ENCODE measurements at regions not wholly inside any gene's neighbourhood (a gene's known extent, or its start where the extent isn't known, plus 50 kb on each side); places are given as distances from the start of the nearest gene placed in this dataset.
"Not testable (repeated sequence)": the region's sequence is repeated elsewhere in the genome, so short reads cannot be mapped to it uniquely, and the experiment has no call there.

DNA sequence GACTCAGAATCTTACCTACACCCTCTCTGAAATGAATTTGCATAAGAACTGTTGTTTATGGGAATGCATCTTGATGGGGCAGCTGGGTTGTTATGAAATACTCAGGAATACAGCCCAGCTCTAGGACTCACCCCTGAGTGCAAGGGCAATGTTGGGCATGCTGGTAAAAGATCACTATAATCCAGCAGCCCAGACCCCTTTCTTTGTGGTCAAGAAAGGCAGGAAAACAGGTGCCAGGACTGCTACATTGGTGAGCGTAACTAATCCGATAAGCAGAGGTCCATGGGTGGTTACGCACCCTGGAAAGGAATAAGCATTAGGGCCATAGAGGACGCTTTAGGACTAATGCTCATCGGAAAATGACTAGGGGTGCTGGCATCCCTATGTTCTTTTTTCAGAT, 227.9 kb upstream of the CWC22 start:
- intact Hi-C loops (cut with micrococcal nuclease) = not testable (repeated sequence)

DNA sequence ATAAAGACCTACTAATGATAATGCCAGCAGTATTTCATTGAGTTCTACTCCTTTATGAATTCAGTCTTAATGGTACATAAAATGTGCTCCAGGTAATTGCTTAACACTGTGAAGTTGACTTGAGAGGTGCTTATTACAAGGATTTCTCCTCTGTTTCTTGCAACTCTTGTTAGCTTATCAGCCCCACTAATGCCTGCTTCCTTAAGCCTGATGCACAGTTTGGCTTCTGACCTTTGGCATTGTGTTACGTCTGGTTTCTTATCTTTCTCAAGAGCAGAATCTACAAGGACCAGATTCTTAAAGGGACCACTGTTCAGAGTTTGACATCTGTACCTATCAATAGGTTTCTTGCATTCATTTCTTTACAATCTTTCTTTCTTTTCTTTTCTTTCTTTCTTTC, 223.9 kb upstream of the CWC22 start:
- intact Hi-C loops (cut with micrococcal nuclease) = no loop called here

DNA sequence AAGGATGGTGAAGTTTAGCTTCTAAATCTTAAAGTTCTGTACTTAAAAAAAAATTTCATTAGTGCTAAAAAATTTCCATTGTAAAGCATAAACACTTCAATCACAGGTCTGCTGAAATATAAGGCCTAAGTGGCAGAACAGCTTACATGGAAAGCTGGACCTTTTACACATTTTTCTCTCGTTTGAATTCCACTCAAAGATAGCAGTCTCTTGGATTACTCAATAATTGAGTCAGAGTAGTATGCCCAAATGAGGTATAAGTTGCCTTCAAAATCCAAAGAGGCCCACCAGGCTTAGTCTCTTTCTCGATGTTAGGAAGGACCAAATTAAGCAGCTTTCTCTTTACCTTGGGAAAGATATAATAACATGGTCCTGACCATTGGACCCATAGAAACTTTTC, 220.4 kb upstream of the CWC22 start:
- intact Hi-C loops (cut with micrococcal nuclease) = no loop called here

DNA sequence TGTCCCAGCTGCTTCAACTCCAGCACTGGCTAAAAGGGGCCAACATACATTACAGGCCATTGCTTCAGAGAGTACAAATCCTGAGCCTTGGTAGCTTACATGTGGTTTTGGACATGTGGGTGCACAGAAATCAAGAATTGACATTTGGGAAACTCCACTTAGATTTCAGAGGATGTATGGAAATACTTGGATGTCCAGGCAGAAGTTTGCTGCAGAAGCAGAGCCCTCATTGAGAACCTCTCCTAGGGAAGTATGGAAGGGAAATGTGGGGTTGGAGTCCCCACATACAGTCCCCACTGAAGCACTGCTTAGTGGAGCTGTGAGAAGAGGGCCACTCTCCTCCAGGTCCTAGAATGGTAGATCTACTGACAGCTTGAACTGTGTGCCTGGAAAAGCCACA, 218.0 kb upstream of the CWC22 start:
- intact Hi-C loops (cut with micrococcal nuclease) = no loop called here

DNA sequence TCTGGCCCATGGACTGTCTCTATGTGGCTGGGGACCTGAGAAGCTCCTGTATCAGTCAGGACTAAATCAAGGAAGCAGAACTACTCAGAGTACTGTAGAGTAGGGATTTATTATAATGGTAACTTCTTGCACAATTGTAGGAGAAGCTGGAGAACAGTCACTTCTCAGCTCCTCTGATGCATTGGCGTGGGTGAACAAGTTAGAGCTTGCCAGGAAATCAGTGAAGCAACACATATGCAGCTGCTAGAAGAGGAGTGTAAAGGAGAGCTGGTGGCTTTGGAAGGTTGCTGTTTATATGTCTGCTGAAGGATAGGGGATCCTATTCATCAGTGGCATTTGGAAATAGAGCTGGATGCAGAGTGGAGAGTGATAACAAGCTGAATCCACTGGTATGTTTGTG, 215.5 kb upstream of the CWC22 start:
- intact Hi-C loops (cut with micrococcal nuclease) = no loop called here

DNA sequence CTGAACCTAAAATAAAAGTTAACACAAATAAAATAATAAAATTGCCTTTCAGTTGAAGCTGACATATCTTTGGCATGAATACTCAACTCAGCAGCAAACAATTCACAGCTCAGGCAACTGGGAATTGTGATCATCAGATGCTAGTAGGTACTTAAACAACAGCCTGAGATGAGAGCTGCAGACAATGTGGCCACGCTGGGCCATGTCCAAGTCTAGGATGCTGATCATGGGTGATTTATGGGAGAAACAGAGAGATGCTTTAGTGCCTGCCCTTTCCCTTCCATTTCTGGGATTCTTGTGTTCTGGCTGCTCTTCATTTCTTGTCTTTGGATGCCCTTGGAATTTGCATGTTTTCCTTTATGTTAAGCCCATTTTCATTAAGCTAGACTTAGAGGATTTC, 212.4 kb upstream of the CWC22 start:
- intact Hi-C loops (cut with micrococcal nuclease) = no loop called here

DNA sequence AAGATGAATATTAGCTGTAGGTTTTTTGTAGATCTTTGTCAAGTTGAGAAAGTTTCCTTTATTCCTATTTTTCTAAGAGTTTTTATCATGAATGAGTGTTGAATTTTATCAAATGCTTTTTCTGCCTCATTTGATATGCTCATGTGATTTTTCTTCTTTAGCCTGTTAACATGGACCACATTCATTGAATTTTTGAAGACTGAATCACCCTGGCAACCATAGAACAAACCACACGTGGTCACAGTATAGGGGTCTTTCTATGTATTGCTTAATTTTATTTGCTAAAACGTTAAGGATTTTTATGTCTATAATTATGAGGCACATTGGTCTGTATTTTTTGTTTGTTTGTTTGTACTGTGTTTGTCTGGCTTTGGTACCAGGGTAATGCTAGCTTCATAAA, 201.7 kb upstream of the CWC22 start:
- intact Hi-C loops (cut with micrococcal nuclease) = no loop called here

DNA sequence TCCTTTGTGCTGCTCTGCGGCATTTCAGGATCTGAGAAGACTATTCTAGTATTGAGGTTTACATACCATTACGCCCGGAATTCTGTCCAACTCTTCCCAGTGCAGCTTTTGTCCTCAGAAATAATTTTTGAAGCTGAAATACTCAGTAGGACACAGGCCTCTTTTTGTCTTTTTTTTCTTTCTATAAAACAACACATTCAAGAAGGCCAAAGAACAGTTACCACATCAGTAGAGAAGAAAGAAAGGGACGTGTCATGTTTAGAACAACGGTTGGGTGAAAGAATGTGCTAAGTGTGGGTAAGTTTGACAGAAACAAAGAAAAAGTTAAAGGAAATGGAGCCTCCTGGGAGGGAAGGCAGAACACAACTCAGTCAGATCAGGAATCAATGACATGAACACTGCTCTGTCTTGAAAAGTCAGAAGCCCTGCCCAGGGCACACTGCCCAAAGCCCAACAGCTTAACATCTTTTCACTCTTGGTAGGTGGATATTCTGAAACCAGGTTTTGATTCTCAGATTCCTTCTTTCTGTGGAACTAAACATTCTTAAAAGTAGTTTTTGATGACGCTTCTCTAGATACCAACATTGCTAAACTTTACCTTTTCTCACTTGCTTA, 198.6 kb upstream of the CWC22 start:
- intact Hi-C loops (cut with micrococcal nuclease) = no loop called here

DNA sequence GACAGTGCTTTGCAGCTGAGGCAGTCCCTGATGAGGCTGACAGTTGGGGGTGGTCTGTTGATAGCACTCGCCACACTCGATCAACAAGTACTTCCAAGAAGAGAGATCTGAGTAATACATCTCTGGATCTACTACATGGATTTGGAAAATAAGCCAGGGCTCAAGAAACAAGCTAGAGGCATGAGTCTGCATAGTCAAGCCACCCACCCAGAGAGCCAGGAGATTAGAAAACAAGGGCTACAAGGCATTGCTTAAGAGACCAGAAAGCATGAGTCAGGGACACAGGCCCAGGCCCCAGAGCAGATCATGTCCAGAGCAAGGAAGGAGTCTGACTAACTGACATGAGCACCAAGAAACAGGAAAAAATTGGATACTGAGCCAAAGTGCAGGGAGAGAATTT, 196.9 kb upstream of the CWC22 start:
- intact Hi-C loops (cut with micrococcal nuclease) = no loop called here

DNA sequence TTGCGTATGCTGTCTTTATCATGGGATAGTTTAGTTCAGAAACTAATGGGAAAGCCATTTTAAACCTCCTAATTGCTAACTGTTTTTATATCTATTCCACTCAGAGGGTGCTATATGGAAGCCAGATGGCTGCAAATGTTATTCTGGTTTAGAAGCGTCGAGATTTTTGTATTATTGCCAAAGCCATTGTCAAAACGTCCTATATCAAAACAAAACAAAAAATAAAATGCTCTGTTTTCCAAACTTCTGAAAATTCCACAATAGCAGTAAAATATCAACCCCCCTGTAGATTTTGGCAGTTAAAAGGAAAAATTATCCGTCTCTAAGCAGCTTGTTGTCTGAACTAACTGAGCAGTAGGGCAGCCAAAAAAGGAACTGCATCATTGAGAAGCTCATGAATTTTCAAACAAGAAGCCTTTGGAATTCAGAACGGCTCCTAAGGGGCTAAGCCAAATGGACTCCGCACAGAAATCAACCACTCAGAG, 195.4 kb upstream of the CWC22 start:
- intact Hi-C loops (cut with micrococcal nuclease) = no loop called here

DNA sequence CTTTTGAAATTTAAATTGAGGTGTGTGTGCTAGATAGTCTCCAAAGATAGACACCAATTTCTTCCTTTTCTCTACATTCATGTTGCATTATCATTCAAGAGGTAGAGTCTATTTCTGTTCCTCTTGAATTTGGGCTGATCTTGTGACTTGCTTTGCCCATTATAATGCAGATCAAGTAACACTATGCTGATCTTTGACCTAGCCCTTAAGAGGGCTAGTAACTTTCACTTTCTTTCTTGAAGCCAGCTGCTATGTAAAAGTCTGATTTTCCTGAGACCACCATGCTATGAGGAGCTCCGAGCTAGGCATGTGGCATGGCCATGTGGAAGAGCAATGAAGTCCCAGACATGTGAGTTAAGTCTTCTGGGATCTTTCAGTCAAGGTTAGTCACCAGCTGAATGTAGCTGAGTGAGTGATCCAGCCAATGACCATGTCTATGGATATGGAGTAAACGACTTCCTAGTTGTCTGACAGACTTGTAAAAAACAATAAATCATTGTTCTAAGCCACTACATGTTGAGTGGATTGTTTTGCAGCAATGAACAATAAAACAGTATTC, 189.4 kb upstream of the CWC22 start:
- intact Hi-C loops (cut with micrococcal nuclease) = no loop called here

DNA sequence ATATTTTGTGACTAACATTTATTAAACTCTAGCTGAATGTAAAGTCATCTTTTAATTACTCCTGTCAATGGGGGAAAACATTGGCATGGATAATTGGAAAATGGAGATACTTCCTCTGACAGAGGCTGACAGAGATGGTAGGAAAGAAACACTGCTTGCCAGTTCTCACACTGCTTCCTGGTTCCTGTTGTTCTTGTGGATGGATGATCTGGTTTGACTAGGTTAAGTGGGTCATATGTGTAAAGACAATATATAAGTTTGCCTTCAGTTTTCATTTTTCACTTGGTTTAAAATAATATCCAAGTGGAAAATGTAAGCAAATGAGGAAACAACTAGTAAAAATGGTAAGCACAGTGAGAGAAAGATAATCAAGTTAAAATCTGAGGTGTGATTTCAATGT, 188.8 kb upstream of the CWC22 start:
- intact Hi-C loops (cut with micrococcal nuclease) = no loop called here

DNA sequence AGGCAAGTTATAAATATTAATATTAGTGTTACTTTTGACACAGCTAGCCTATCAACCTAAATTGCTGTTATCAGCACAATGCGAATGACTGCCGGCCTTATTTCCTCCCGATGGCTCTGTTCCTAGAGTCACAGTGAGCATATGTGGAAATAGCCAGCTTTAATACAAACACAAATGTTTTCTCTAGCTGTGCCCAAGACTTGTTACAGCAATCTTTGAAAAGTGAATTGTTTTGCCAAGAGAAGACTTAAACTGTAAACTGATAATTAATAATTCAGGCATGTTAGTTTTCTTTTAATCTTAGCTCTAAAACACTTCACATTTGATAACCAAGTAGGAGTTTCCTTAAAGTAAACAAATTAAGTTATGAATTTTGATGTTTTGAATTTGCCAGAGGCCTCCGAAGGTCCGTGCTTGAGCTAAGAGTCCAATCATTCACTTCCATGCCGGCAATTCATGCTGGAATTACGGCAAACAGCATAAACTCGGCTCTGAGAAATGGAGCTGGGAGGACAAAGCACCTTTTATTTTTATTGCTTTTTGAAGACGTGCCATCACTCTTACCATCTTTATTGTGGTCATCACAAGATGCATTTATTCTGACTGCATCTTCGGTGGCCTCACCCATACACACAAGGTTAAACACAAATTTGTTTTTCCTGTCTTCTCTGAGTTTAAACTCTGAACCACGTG, 184.5 kb upstream of the CWC22 start:
- intact Hi-C loops (cut with micrococcal nuclease) = no loop called here

DNA sequence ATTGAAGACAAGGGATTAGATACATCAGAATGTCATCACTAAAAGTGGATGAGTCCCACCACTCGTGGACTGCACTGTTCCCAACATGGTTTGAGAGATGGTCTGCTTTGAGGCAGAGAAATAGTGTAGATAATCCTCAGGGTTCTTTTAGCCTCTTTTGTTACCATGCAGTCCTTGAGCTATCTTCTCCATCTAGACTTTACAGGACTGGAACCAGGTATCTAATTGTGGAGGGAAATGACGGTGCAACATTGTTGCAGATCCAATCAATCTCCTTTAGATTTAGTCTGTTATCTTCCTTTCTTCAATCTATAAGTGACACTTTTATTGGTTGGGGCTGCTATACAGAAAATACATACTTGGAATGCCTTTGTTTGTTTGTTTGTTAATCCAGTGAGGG, 183.8 kb upstream of the CWC22 start:
- intact Hi-C loops (cut with micrococcal nuclease) = no loop called here

DNA sequence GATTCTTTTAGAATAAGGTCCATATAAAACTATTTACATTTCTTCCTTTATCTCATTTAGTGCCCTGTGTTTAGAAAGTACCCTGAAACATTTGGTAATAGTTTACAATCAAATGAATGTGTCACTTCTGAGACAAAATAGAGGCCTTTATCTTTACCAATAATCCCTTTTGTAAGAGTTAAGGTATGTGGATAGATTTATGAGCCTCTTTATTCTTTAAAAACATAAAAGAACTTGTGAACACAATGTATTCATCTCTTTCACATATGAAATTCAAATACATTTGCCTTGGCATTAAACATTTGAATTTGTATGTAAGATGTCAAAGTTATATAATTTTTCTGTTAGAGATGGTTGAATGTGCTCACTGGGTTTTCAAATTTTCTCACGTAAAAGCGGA, 180.5 kb upstream of the CWC22 start:
- intact Hi-C loops (cut with micrococcal nuclease) = no loop called here

DNA sequence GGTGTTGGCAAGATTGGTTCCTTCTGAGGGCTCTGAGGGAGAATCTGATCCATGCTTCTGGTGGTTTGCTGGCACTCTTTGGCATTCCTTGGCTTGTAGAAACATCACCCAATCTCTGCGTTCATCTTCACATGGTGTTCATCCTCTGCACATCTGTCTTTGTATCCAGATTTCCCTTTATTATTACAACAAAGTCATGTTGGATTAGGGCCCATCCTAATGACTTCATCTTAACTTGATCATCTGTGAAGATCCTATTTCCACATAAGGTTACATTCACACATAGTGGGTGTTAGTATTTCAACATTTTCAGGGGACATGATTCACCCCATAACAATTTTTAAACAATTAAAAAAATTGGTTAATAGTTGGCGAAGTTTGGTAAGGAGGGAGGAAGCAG, 177.4 kb upstream of the CWC22 start:
- intact Hi-C loops (cut with micrococcal nuclease) = no loop called here

DNA sequence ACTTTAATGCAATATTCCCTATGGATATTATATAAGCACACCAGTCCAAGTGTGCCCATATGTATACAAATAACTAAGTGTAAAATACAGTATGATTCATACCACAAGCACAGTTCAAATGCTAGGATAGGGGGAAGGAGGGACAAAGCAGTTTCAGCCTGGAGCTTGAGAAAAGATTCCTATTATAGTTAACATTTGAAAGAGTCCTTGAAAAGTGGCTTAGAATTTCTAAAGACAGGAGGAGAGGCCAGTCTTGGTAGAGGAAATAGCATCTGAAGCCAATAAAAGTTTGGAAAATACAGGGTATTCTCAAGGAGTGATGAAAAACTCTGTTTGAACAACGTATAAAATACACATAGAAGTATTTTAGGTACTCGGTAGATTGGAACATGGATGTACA, 173.4 kb upstream of the CWC22 start:
- intact Hi-C loops (cut with micrococcal nuclease) = no loop called here

DNA sequence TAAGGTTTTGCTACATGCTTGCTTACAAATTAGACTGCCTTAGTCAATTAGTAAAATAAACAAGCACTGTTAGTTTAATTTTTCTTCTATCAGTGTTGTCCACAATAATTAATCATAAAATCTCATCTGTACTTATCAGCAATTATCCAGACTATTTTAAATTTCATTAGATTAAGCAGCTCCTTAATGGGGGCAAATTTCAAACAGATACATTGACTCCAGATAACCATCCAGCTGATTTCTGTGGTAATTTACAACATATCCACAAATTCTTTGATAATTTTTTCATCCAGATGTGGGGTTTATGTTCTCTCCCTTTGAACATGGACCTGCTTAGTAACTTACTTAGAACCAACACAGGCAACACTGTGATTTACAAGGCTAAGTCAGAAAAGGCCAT, 170.4 kb upstream of the CWC22 start:
- intact Hi-C loops (cut with micrococcal nuclease) = no loop called here

DNA sequence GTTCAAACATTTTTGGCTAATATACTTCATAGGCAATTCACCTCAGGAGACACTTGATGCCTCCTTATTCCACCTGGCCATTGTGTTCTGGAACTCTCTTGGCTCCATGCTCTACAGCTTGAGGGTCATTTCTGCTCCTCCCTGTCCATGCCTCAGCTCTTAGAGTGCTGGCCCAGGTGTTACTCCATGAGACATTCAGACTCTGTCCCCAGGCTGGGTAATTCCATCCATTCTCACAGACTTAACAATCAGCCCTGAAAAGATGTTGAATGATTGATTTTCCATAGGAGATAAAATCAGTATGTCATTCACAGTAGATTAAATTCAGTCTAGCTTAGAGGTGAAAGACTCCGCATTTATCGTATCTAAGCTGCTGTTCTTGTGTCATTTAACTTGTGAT, 168.6 kb upstream of the CWC22 start:
- intact Hi-C loops (cut with micrococcal nuclease) = no loop called here

DNA sequence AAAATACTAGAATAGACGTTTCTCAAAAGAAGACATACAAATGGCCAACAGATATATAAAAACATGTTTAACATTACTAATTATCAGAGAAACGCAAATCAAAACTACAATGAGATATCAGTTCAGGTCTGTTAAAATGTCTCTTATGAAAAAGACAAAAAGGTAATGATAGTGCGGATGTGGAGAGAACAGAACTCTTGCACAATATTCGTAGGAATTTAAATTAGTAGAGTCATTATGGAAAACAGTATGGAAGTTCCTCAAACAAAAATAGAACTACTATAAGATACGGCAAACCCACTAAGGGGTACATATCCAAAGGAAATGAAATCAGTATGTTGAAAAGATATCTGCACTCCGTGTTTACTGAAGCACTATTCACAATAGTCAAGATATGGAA, 167.5 kb upstream of the CWC22 start:
- intact Hi-C loops (cut with micrococcal nuclease) = no loop called here

DNA sequence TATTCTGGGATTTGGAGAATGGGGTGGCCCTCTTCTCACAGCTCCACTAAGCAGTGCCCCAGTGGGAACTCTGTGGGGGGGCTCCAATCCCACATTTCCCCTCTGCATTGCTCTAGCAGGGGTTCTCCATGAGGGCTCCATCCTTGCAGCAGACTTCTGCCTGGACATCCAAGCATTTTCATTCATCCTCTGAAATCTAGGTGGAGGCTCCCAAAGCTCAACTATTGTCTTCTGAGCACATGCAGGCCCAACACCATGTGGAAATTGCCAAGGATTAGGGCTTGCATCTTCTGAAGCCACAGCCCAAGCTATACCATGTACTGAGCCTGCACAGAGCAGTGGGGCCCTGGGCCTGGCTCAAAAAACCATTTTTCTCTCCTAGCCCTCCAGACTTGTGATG, 162.4 kb upstream of the CWC22 start:
- intact Hi-C loops (cut with micrococcal nuclease) = no loop called here

DNA sequence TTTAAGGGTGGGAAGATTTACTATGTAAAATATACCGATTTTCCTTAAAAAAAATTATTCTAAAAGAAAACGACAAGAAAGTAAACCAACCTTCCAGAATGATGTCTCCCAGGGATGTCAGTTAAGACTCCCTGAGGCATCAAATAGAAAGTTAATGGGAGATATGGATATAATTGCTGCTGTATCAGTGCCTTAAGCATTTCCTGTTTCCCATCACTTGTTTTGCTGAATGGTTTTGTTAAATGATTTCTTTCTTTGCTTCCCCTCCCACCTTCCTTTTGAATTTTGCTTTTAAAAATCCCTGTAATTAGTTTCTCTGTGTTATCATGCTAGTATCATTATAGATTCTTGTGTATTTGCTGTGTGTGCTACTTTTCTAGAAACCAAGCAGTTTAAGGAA, 154.3 kb upstream of the CWC22 start:
- intact Hi-C loops (cut with micrococcal nuclease) = no loop called here

DNA sequence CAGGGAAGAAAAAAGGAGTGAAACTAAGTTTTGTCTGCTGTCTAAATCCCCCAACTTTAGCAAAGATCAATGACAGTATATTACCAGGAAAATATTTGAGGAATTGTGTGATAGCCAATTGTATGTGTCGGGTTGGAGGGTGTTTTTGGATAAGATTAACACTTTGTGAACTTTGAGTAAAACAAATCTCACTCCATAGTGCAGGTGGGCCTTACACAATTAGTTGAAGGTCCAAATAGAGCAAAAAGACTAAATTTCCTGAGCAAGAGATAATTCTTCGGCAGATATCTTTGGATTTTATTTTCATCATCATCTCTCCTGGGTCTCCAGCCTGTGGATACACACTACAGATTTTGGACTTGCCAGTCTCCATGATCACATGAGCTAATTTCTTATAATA, 152.8 kb upstream of the CWC22 start:
- intact Hi-C loops (cut with micrococcal nuclease) = no loop called here
